SK-N-SH (cell line): ENCODE measurements at regions not wholly inside any gene's neighbourhood (a gene's known extent, or its start where the extent isn't known, plus 50 kb on each side); places are given as distances from the start of the nearest gene placed in this dataset.

Experiments
- CHD2 ChIP-seq: fragments of 150-350 bp; IDR thresholded peaks from 2 replicates; pipeline ENCODE4 v1.6.1; 2018; ENCODE audit warnings: low read length; ENCODE audit not compliant: partially characterized antibody
- FOXM1 ChIP-seq: IDR thresholded peaks from 2 replicates; pipeline ENCODE4 v1.4.0; 2012; ENCODE audit warnings: low read depth, mild to moderate bottlenecking
- GABPA ChIP-seq: IDR thresholded peaks from 2 replicates; pipeline ENCODE4 v1.4.0; 2012; ENCODE audit warnings: low read depth, mild to moderate bottlenecking
- MAX ChIP-seq: IDR thresholded peaks from 2 replicates; pipeline ENCODE4 v1.4.0; 2012; ENCODE audit warnings: low read depth
- MEF2A ChIP-seq: IDR thresholded peaks from 2 replicates; pipeline ENCODE4 v1.4.0; 2012; ENCODE audit warnings: low read depth, borderline replicate concordance
- MXI1 ChIP-seq: IDR thresholded peaks from 2 replicates; pipeline ENCODE4 v1.6.1; 2012; ENCODE audit warnings: mild to moderate bottlenecking, low read depth, low read length, improper control_type of control experiment
- NRF1 ChIP-seq: IDR thresholded peaks from 2 replicates; pipeline ENCODE4 v1.6.1; 2012; ENCODE audit warnings: low read depth, mild to moderate bottlenecking, low read length
- POLR2AphosphoS5 ChIP-seq: IDR thresholded peaks from 2 replicates; pipeline ENCODE4 v1.6.1; 2012; ENCODE audit warnings: low read depth, low read length
- RAD21 ChIP-seq: IDR thresholded peaks from 2 replicates; pipeline ENCODE4 v1.6.1; 2012; ENCODE audit warnings: mild to moderate bottlenecking, low read length
- RCOR1 ChIP-seq: fragments of 150-350 bp; IDR thresholded peaks from 2 replicates; pipeline ENCODE4 v1.6.1; 2017; ENCODE audit warnings: antibody characterized with exemption, low read length
- REST ChIP-seq: IDR thresholded peaks from 2 replicates; pipeline ENCODE4 v1.6.1; 2012; ENCODE audit warnings: mild to moderate bottlenecking, low read depth, low read length, moderate library complexity
- SIN3A ChIP-seq: IDR thresholded peaks from 2 replicates; pipeline ENCODE4 v1.6.1; 2012; ENCODE audit warnings: low read depth, mild to moderate bottlenecking, low read length, moderate library complexity, borderline replicate concordance
- SMC3 ChIP-seq: IDR thresholded peaks from 2 replicates; pipeline ENCODE4 v1.6.1; 2012; ENCODE audit warnings: low read depth, low read length, improper control_type of control experiment
- TF ChIP-seq, protein P1 (sequence below): fragments of 200-600 bp; sonication (generic); IDR thresholded peaks from 2 replicates; pipeline ENCODE4 v1.6.1; 2017; ENCODE audit warnings: antibody characterized with exemption, mild to moderate bottlenecking, moderate library complexity

DNA sequence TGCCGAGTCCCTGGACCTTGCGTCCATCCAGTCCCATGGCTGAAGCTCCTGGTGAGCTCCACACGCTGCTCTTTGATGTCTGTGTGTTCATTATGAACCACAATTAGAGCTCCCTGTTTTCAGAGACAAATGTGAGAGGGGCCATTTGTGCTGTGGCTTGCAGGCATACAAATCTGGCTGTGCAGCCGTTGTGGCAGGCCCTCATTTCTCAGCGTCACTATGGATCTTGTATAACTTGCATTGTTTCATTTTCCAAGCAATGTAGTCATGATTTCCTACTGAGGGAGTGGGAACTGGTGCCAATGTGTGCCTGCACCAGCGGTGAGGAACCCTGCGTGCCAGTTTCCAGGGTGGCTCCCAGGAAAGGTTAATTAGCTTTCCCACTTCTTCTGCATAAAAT, 542.6 kb downstream of the TMEM114 start:
- TF ChIP-seq FOXM1 (no peak), RAD21 (no peak), REST (no peak), MEF2A (no peak), POLR2AphosphoS5 (no peak), GABPA (no peak), SMC3 (no peak), RCOR1 (no peak), MAX (no peak), NRF1 (no peak), MXI1 (no peak), SIN3A (no peak), CHD2 (no peak)
- TF ChIP-seq, protein P1, sequence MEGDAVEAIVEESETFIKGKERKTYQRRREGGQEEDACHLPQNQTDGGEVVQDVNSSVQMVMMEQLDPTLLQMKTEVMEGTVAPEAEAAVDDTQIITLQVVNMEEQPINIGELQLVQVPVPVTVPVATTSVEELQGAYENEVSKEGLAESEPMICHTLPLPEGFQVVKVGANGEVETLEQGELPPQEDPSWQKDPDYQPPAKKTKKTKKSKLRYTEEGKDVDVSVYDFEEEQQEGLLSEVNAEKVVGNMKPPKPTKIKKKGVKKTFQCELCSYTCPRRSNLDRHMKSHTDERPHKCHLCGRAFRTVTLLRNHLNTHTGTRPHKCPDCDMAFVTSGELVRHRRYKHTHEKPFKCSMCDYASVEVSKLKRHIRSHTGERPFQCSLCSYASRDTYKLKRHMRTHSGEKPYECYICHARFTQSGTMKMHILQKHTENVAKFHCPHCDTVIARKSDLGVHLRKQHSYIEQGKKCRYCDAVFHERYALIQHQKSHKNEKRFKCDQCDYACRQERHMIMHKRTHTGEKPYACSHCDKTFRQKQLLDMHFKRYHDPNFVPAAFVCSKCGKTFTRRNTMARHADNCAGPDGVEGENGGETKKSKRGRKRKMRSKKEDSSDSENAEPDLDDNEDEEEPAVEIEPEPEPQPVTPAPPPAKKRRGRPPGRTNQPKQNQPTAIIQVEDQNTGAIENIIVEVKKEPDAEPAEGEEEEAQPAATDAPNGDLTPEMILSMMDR: no peak
